ENCODE measurements at regions not wholly inside any gene's neighbourhood (a gene's known extent, or its start where the extent isn't known, plus 50 kb on each side); places are given as distances from the start of the nearest gene placed in this dataset.
A peak's percentile ranks its signal among the peaks of the same experiment; 100 is the strongest.

DNA sequence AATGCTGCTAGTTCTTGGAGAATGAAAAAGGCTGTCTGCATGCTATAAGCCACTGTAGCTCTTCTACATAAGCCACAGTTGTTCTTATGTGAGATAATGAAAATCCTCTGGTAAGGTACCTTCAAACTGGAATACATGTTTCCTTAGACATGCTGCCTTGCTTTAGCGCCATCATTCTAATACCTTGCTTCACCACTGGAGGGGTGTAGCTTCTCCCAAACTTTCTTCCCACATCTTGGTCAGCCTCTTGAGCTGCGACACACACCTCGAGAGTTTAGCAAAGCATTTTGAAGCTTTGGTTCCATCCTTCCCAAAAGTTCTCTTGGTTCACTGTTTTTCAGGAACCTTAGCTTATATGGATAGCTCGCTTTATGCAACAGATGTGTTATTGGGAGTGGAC, 69.5 kb downstream of the NKX2-1 start:
- TF ChIP-seq EZH2phosphoT487 (IDR thresholded peaks at IDR 0.05): no peak
- TF ChIP-seq, protein P1, sequence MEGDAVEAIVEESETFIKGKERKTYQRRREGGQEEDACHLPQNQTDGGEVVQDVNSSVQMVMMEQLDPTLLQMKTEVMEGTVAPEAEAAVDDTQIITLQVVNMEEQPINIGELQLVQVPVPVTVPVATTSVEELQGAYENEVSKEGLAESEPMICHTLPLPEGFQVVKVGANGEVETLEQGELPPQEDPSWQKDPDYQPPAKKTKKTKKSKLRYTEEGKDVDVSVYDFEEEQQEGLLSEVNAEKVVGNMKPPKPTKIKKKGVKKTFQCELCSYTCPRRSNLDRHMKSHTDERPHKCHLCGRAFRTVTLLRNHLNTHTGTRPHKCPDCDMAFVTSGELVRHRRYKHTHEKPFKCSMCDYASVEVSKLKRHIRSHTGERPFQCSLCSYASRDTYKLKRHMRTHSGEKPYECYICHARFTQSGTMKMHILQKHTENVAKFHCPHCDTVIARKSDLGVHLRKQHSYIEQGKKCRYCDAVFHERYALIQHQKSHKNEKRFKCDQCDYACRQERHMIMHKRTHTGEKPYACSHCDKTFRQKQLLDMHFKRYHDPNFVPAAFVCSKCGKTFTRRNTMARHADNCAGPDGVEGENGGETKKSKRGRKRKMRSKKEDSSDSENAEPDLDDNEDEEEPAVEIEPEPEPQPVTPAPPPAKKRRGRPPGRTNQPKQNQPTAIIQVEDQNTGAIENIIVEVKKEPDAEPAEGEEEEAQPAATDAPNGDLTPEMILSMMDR (IDR thresholded peaks at IDR 0.05): peak; percentile 37
